ENCODE measurements at regions not wholly inside any gene's neighbourhood (a gene's known extent, or its start where the extent isn't known, plus 50 kb on each side); places are given as distances from the start of the nearest gene placed in this dataset.

GRCh38 chr5:72012906-72013305 is 94.4 kb upstream of the MAP1B start:
- TF ChIP-seq CTCF (optimal IDR thresholded peaks at IDR 0.05 in 1 of 3, IDR thresholded peaks at IDR 0.05 in 1 of 3, conservative IDR thresholded peaks at IDR 0.05 in 1 of 3; ENCODE audit: extremely low read depth in 1 of 3, insufficient read depth in 2 of 3, low read length in 3 of 3) (no peak), EZH2 (IDR thresholded peaks at IDR 0.05; ENCODE audit: low read length) (no peak)
